Cerebellar cortex (tissue), 1 donor: ENCODE measurements at regions not wholly inside any gene's neighbourhood (a gene's known extent, or its start where the extent isn't known, plus 50 kb on each side); places are given as distances from the start of the nearest gene placed in this dataset.

Experiments
- DNase-seq: peaks from one replicate; pipeline ENCODE4 v3.0.0-alpha.2; 2015; ENCODE audit warnings: low spot score

- no peak for DNase-seq
These were observed 60.6 kb upstream of the CDK20 start for GRCh38 chr9:88034964-88035363.

- DNase-seq, result no peak
These were observed 59.0 kb upstream of the CDK20 start for GRCh38 chr9:88033359-88033702.

- no peak for DNase-seq
These were observed 54.0 kb upstream of the CDK20 start for GRCh38 chr9:88028338-88028737.

- DNase-seq, result no peak
These were observed 51.8 kb upstream of the CDK20 start for GRCh38 chr9:88026118-88026479.

GRCh38 chr9:88025411-88026117 lies 51.2 kb upstream of the CDK20 start:
- DNase-seq, result no peak

GRCh38 chr9:88024896-88025295 lies 50.6 kb upstream of the CDK20 start:
- DNase-seq, result no peak
